GM10266 (cell line): ENCODE measurements at regions not wholly inside any gene's neighbourhood (a gene's known extent, or its start where the extent isn't known, plus 50 kb on each side); places are given as distances from the start of the nearest gene placed in this dataset.

Source experiments
- DNase-seq: peaks from one replicate; pipeline ENCODE4 v3.0.0; 2012; ENCODE audit errors: extremely low spot score
- CTCF ChIP-seq: IDR thresholded peaks from 2 replicates; pipeline ENCODE4 v1.5.1; 2012; ENCODE audit warnings: mild to moderate bottlenecking, low read depth; ENCODE audit not compliant: control insufficient read depth, insufficient read depth; ENCODE audit errors: missing control alignments

GRCh38 chr5:124796495-124796894 lies 50.1 kb upstream of the ZNF608 start:
- peak; percentile 26 for DNase-seq
- no peak for TF ChIP-seq CTCF

- DNase-seq, result no peak
- TF ChIP-seq CTCF, result no peak
These were observed 51.2 kb upstream of the ZNF608 start for GRCh38 chr5:124797665-124798087.

GRCh38 chr5:124798890-124799289 lies 52.5 kb upstream of the ZNF608 start:
- TF ChIP-seq CTCF, result no peak
- no peak for DNase-seq

GRCh38 chr5:124801551-124801950 lies 55.1 kb upstream of the ZNF608 start:
- no peak for TF ChIP-seq CTCF
- DNase-seq, result no peak

- TF ChIP-seq CTCF, result no peak
- no peak for DNase-seq
These were observed 57.3 kb upstream of the ZNF608 start for GRCh38 chr5:124803617-124804323.

- no peak for DNase-seq
- no peak for TF ChIP-seq CTCF
These were observed 59.6 kb upstream of the ZNF608 start for GRCh38 chr5:124806026-124806372.

- DNase-seq, result no peak
- no peak for TF ChIP-seq CTCF
These were observed 60.1 kb upstream of the ZNF608 start for GRCh38 chr5:124806373-124807077.
